ENCODE measurements at regions not wholly inside any gene's neighbourhood (a gene's known extent, or its start where the extent isn't known, plus 50 kb on each side); places are given as distances from the start of the nearest gene placed in this dataset.

GRCh38 chr5:135697959-135698345 lies 119.2 kb upstream of the CXCL14 start:
- no peak for DNase-seq

- no peak for DNase-seq
Observed at GRCh38 chr5:135697251-135697958, 118.6 kb upstream of the CXCL14 start.

- DNase-seq: no peak
Observed at GRCh38 chr5:135696317-135696716, 117.5 kb upstream of the CXCL14 start.

GRCh38 chr5:135695656-135696313 lies 117.0 kb upstream of the CXCL14 start:
- DNase-seq: no peak

- no peak for DNase-seq
Observed at GRCh38 chr5:135694906-135695305, 116.1 kb upstream of the CXCL14 start.

GRCh38 chr5:135694012-135694411 lies 115.2 kb upstream of the CXCL14 start:
- DNase-seq: no peak

GRCh38 chr5:135693371-135693955 lies 114.7 kb upstream of the CXCL14 start:
- no peak for DNase-seq

- DNase-seq: no peak
Observed at GRCh38 chr5:135691044-135691443, 112.3 kb upstream of the CXCL14 start.

GRCh38 chr5:135690466-135690865 lies 111.7 kb upstream of the CXCL14 start:
- DNase-seq: no peak

- DNase-seq: no peak
Observed at GRCh38 chr5:135689506-135689905, 110.7 kb upstream of the CXCL14 start.

- no peak for DNase-seq
Observed at GRCh38 chr5:135688385-135688784, 109.6 kb upstream of the CXCL14 start.

- no peak for DNase-seq
Observed at GRCh38 chr5:135683189-135683588, 104.4 kb upstream of the CXCL14 start.

- no peak for DNase-seq
Observed at GRCh38 chr5:135680713-135681112, 101.9 kb upstream of the CXCL14 start.

- DNase-seq: no peak
Observed at GRCh38 chr5:135678640-135679268, 100.0 kb upstream of the CXCL14 start.

GRCh38 chr5:135671966-135672365 lies 93.2 kb upstream of the CXCL14 start:
- DNase-seq: no peak

- no peak for DNase-seq
Observed at GRCh38 chr5:135671052-135671705, 92.4 kb upstream of the CXCL14 start.

- DNase-seq: no peak
Observed at GRCh38 chr5:135670588-135670987, 91.8 kb upstream of the CXCL14 start.

GRCh38 chr5:135669416-135669815 lies 90.6 kb upstream of the CXCL14 start:
- DNase-seq: no peak

GRCh38 chr5:135667673-135668072 lies 88.9 kb upstream of the CXCL14 start:
- no peak for DNase-seq

- DNase-seq: no peak
Observed at GRCh38 chr5:135667204-135667603, 88.4 kb upstream of the CXCL14 start.

GRCh38 chr5:135662683-135663082 lies 83.9 kb upstream of the CXCL14 start:
- DNase-seq: no peak

GRCh38 chr5:135662061-135662481 lies 83.3 kb upstream of the CXCL14 start:
- no peak for DNase-seq

- DNase-seq: no peak
Observed at GRCh38 chr5:135660826-135661575, 82.2 kb upstream of the CXCL14 start.
